ENCODE measurements at regions not wholly inside any gene's neighbourhood (a gene's known extent, or its start where the extent isn't known, plus 50 kb on each side); places are given as distances from the start of the nearest gene placed in this dataset.

- no peak for DNase-seq (ENCODE audit: low read depth)
These were observed 178.5 kb downstream of the SH2D1A start for GRCh38 chrX:124524852-124525251.

DNA sequence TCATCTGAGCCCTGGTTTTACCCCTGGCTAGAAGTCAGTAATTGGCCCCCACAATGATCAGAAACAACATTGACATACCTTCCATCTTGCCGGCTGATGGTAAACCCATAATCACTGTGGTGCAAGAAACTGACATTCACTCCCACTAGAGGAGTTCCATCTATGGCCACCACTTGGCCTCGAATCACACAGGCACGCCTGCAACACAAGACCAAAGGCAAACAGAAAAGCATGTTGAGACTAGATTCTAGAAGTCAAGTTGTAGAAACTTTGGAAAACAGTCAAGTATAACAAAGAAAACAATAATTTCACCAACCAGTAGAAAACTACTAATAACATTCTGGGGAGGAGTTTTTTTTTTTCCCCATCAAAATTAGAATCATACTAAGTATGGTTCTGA, 183.4 kb downstream of the SH2D1A start:
- DNase-seq (ENCODE audit: low read depth) = no peak

GRCh38 chrX:124530803-124531202, 184.4 kb downstream of the SH2D1A start:
- DNase-seq (ENCODE audit: low read depth) = no peak

DNA sequence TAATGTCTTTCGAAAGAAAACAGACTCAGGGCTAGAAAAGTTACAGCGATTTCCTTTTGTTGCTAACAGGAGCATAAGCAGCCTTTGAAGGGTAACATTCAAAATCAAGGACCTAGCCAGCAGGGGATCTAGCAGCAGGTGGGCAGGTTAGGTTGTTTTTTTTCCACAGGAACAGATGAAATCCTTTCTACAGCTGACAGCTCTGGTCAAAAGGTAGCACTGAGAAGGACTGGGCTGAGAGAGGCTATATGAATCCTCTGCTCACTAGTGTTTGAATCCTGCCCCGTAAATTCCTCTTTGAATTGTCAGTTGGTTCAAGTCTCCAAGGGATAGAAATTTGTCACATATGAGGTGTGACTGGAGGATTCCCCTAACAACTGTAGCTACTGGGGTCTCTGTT, 188.2 kb downstream of the SH2D1A start:
- no peak for DNase-seq (ENCODE audit: low read depth)

GRCh38 chrX:124540474-124540873, 194.1 kb downstream of the SH2D1A start:
- no peak for DNase-seq (ENCODE audit: low read depth)

GRCh38 chrX:124548571-124548970, 202.2 kb downstream of the SH2D1A start:
- DNase-seq (ENCODE audit: low read depth) = no peak

DNA sequence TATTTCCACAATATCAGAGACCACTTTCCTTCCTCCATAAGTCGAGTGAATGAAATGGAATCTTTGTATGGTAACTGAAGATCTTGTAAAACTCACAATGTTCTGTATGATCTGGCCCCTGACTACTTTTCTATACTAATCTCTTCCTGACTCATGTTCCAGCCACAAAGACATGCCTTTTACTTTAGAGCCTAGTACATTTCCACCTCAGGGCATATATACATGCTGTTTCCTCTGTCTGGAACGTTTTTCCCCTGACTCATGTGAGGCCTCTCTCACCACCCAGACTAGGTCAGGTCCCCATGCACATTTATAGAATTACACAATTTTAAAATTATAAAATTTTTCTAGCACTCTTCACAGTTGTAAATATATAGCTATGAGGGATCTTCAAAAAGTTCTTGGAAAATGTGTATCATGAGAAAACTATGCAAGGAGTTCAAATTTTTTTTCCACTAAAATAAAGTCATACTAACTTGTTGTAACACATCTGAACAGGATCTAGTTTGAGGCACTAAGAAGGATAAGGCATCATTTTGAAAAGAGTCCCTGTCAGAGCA, 208.8 kb downstream of the SH2D1A start:
- no peak for DNase-seq (ENCODE audit: low read depth)

GRCh38 chrX:124557976-124558375, 211.6 kb downstream of the SH2D1A start:
- DNase-seq (ENCODE audit: low read depth) = no peak

DNA sequence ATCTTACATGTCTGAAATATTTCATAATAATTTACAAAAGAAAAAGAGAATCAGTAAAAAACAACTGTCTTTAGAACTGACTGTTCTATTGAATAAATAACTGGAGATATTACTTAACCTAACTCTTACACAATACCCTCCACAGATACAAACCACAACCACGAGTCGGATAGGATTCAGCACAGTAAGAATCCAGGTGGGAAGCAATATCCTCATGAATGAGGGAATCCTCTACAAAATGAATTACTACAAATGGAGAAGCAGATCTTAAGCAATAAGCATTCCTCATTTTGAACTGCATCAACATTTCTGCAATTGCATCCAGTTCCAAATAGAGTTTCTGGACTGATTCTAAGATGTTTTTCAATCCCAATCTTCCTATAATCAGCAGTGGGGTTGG, 227.1 kb downstream of the SH2D1A start:
- no peak for DNase-seq (ENCODE audit: low read depth)

DNA sequence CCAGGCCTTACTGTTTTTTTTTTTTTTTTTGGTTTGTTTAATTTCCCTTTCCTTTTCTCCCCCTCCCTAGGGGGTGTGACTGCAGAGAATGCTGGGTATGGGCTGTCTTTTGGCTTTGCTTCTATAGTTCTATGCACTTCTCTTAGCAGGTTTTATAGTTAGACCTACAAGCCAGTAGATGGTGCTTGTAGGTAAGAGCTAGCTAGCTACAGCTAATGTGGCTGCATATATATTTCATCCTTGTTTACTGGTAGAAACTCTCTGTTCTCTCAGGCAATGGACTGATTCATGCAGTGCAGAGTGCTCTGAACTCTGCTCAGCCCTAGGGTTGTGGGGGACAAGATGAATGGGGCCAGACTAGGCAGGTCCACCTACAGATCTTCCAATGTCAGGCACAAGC, 246.4 kb downstream of the SH2D1A start:
- no peak for DNase-seq (ENCODE audit: low read depth)

- DNase-seq (ENCODE audit: low read depth) = no peak
These were observed 247.8 kb downstream of the SH2D1A start for GRCh38 chrX:124594017-124594651.

- DNase-seq (ENCODE audit: low read depth) = no peak
These were observed 259.1 kb downstream of the SH2D1A start for GRCh38 chrX:124605511-124605910.

DNA sequence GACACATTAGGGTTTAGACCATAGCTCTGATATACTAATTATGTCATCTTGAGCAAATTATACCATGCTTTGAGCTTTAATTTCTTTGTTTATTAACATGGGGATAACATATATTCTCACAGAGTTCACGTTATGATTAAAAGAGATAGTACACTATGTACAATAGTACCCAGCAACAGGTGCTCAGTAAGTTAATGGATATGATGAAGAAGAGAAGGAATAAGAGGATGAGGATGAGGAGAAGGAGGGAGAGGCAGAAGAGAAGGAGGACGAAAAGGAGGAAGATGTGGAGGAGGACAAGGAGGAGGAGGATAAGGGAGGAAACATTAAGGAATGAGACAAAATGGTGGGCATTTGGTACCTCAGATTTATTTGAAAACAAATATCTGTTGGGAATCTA, 260.4 kb downstream of the SH2D1A start:
- no peak for DNase-seq (ENCODE audit: low read depth)

- no peak for DNase-seq (ENCODE audit: low read depth)
These were observed 273.3 kb downstream of the SH2D1A start for GRCh38 chrX:124619710-124620109.

- no peak for DNase-seq (ENCODE audit: low read depth)
These were observed 288.0 kb downstream of the SH2D1A start for GRCh38 chrX:124634363-124634762.

- no peak for DNase-seq (ENCODE audit: low read depth)
These were observed 295.6 kb downstream of the SH2D1A start for GRCh38 chrX:124641737-124642491.

DNA sequence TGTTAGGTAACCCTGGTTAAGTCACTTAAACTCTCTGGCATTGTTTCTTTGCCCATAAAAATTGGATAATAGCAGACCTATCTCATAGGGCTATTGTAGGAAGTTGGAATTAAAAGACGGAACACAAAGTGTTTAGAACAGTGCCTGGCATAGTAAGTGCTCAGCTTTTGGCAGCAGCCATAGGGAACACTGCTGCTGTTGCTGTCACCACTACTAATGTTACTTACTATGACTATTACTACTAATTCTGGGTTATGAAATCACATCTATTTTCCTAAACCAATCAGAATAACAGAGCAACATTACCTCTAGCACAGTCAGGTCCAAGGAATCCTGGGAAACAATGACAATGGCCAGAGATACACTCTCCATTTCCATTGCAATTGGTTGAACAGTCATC, 300.0 kb downstream of the SH2D1A start:
- no peak for DNase-seq (ENCODE audit: low read depth)

- no peak for DNase-seq (ENCODE audit: low read depth)
These were observed 304.7 kb downstream of the SH2D1A start for GRCh38 chrX:124651031-124651430.

GRCh38 chrX:124665621-124666400, 319.4 kb downstream of the SH2D1A start:
- no peak for DNase-seq (ENCODE audit: low read depth)

DNA sequence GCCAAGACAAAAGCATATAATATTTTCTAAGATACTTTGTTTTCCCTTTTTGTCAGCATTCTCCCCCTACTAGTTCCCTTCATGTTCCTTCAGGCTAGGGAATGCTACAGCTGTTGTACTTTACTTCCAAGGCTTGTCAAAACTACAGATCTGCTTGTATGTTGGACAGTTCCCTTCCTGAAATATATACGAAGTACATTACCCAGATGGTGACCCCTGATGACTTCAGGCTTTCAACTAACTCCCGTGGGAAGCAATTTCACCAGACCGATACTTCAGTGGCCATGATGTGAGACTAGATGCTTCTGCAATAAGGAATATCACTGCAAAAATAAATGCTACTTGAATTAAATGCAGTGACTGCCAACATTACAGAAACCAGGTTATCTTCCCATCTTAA, 332.8 kb downstream of the SH2D1A start:
- no peak for DNase-seq (ENCODE audit: low read depth)

DNA sequence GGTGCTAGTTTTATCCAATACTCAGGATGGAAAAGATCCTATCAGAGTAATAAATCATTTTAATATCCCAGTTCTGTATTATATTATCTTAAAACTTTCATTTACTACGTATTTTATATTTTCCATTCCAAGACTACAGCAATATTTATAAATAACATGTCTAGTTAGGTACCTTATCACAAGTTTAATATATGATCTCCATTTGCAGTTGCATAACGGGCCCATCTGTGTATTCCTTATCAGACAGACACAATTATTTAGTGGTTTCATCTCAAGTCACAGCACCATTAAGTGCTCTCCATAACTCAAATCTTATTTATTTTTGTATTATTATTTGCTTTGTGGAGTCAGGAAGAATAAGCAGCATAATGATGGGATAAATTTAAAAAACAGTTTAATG, 333.9 kb downstream of the SH2D1A start:
- DNase-seq (ENCODE audit: low read depth) = no peak

DNA sequence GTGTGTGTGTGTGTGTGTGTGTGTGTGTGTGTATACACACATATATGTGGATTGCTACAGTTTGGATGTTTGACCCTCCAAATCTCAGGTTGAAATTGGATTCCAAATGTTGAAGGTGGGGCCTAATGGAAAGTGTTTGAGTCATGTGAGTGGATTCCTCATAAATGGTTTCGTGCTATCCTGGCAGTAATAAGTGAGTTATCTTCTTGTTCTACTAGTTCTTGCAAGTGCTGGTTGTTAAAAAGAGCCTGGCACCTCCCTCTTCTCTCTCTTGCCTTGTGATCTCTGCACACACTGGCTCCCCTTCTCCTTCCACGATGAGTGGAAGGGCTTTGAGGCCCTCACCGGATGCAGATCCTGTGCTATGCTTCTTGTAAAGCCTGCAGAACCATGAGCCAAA, 344.1 kb downstream of the SH2D1A start:
- DNase-seq (ENCODE audit: low read depth) = no peak

DNA sequence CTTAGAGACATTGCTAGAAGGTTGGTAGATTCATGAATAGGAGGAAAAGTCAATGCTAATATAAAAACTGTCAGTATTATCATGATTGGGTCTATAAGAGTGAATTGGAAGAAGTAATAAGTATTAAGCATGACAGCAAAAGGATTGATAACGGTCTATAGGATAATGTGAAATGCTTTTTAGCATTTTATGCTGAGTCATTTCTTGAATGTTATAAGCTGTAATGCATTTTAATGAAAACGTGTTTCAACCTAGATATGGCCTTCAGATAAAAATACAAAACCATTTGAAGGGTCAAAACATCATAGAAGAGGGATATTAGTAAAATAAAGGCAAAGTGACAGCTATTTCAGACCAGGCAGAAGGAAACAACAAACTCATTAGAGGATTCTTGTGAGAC, 353.5 kb downstream of the SH2D1A start:
- DNase-seq (ENCODE audit: low read depth) = no peak

Data from activated T-cell treated with anti-CD3 and anti-CD28 coated beads for 1 hour (primary cell).